C4-2B (cell line): ENCODE measurements at regions not wholly inside any gene's neighbourhood (a gene's known extent, or its start where the extent isn't known, plus 50 kb on each side); places are given as distances from the start of the nearest gene placed in this dataset.

ENCODE experiments used
- CTCF ChIP-seq: fragments of 450-650 bp; conservative IDR thresholded peaks from 2 replicates; pipeline ENCODE4 v1.5.1; 2017; ENCODE audit warnings: mild to moderate bottlenecking
- ZFX ChIP-seq: fragments of 450-650 bp; IDR thresholded peaks from 2 replicates; pipeline ENCODE4 v1.6.1; 2017

- TF ChIP-seq CTCF, result no peak
- no peak for TF ChIP-seq ZFX
These were observed 389.7 kb downstream of the RAP2B start for GRCh38 chr3:153551536-153552285.
